ENCODE measurements at regions not wholly inside any gene's neighbourhood (a gene's known extent, or its start where the extent isn't known, plus 50 kb on each side); places are given as distances from the start of the nearest gene placed in this dataset.
"Not testable (repeated sequence)": the region's sequence is repeated elsewhere in the genome, so short reads cannot be mapped to it uniquely, and the experiment has no call there.

DNA sequence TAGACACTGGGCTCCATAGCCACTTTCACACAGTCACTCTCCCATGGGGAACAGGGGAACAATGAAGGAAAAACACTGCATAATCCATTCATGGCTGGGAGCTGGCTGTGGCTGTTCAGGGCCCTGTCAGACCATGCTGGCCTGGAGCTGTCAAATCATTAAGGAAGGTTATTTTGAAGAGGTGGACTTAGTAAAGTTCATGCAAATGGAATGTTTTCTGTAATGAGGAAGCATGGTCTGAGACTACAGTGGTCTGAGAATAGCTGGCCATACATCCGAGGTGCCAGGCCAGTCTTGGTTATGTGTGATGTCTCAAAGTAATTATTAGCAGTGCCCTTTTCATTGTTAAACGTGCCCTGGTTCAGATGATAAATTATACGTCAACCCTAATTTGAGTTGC, 117.1 kb upstream of the MRPS22 start:
- H3K4me1 ChIP-seq = no peaks in the 10 kb centered on the region
- no peak for DNase-seq (ENCODE audit: low spot score in 2 of 2)
- H3K9me3 ChIP-seq = no peaks in the 10 kb centered on the region
- H3K36me3 ChIP-seq = no peaks in the 10 kb centered on the region
- no peak overlapping the region for H3K27ac ChIP-seq
- H3K27me3 ChIP-seq = no peaks in the 10 kb centered on the region
- intact Hi-C loops (cut with DNase I; ENCODE audit: low total_unique reads) = no loop called here
- no peak overlapping the region for H3K4me3 ChIP-seq
- TF ChIP-seq CTCF (IDR thresholded peaks at IDR 0.05) = no peak
- TF ChIP-seq POLR2A (IDR thresholded peaks at IDR 0.05) = no peak
- TF ChIP-seq POLR2AphosphoS5 (IDR thresholded peaks at IDR 0.05) = no peak

- no peaks in the 10 kb centered on the region for H3K27me3 ChIP-seq
- H3K9me3 ChIP-seq = no peaks in the 10 kb centered on the region
- TF ChIP-seq CTCF (IDR thresholded peaks at IDR 0.05) = no peak
- no peak for TF ChIP-seq POLR2AphosphoS5 (IDR thresholded peaks at IDR 0.05)
- no peak for TF ChIP-seq POLR2A (IDR thresholded peaks at IDR 0.05)
- intact Hi-C loops (cut with DNase I; ENCODE audit: low total_unique reads) = no loop called here
- no peak overlapping the region for H3K4me3 ChIP-seq
- no peaks in the 10 kb centered on the region for H3K36me3 ChIP-seq
- no peak overlapping the region for H3K27ac ChIP-seq
- DNase-seq (ENCODE audit: low spot score in 2 of 2) = no peak
- no peaks in the 10 kb centered on the region for H3K4me1 ChIP-seq
These were observed 116.7 kb upstream of the MRPS22 start for GRCh38 chr3:139227165-139227564.

DNA sequence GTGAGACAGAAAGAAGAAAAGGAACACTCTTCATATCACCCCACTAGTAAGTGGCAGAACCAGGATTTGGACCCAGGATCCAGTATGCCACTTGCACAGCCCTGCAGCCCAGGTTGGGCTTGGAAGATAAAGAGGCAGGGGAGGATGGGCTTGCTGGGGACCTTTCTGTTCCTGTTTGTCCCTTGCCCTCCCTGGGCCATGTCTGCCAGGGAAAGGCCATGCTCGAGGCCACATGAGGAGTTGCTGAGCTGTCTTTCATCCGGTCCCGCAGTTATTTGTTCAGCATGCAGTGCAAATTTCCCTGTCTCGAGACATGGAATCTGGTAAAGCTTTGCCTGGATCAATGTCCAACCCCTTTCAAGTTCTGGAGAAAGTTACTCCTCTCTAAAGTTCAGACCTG, 116.0 kb upstream of the MRPS22 start:
- intact Hi-C loops (cut with DNase I; ENCODE audit: low total_unique reads) = no loop called here
- no peak for TF ChIP-seq POLR2A (IDR thresholded peaks at IDR 0.05)
- TF ChIP-seq CTCF (IDR thresholded peaks at IDR 0.05) = no peak
- TF ChIP-seq POLR2AphosphoS5 (IDR thresholded peaks at IDR 0.05) = no peak
- H3K4me1 ChIP-seq = no peaks in the 10 kb centered on the region

GRCh38 chr3:139230391-139230790, 113.4 kb upstream of the MRPS22 start:
- Histone ChIP-seq H3K36me3 (no peaks in the 10 kb centered on the region), H3K27me3 (no peaks in the 10 kb centered on the region), H3K27ac (no peak overlapping the region), H3K4me1 (no peaks in the 10 kb centered on the region), H3K9me3 (no peaks in the 10 kb centered on the region), H3K4me3 (no peak overlapping the region)
- TF ChIP-seq CTCF (IDR thresholded peaks at IDR 0.05) = no peak
- no peak for DNase-seq (ENCODE audit: low spot score in 2 of 2)
- intact Hi-C loops (cut with DNase I; ENCODE audit: low total_unique reads) = no loop called here

More for the DNA sequence above, 116.0 kb upstream of the MRPS22 start:
- no peaks in the 10 kb centered on the region for H3K9me3 ChIP-seq
- no peaks in the 10 kb centered on the region for H3K27me3 ChIP-seq
- DNase-seq (ENCODE audit: low spot score in 2 of 2) = no peak
- no peak overlapping the region for H3K4me3 ChIP-seq
- no peaks in the 10 kb centered on the region for H3K36me3 ChIP-seq
- H3K27ac ChIP-seq = no peak overlapping the region

- intact Hi-C loops (cut with DNase I; ENCODE audit: low total_unique reads) = no loop called here
- TF ChIP-seq CTCF (IDR thresholded peaks at IDR 0.05) (no peak), POLR2AphosphoS5 (IDR thresholded peaks at IDR 0.05) (no peak), POLR2A (IDR thresholded peaks at IDR 0.05) (no peak)
- no peaks in the 10 kb centered on the region for H3K27me3 ChIP-seq
These were observed 112.1 kb upstream of the MRPS22 start for GRCh38 chr3:139231555-139232281.

DNA sequence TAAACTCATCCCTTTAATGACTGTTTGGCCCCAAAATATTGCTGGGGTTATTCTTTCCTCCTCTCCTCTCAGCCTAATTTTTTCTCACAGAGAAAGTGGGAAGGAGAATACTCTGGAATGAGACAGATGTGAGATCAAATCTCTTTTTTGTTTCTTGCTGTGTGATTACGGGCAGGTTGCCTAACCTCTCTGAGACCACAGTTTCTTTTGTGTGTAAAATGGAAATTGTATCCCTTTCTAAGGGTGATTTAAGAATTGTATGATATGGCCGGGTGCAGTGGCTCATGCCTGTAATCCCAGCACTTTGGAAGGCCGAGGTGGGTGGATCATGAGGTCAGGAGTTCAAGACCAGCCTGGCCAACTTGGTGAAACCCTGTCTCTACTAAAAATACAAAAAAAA, 111.5 kb upstream of the MRPS22 start:
- H3K36me3 ChIP-seq; H3K27me3 ChIP-seq; intact Hi-C loops (cut with DNase I; ENCODE audit: low total_unique reads); H3K27ac ChIP-seq; H3K4me1 ChIP-seq; DNase-seq (ENCODE audit: low spot score in 2 of 2); H3K4me3 ChIP-seq; H3K9me3 ChIP-seq: not testable (repeated sequence)

More at GRCh38 chr3:139231555-139232281, 112.1 kb upstream of the MRPS22 start:
- Histone ChIP-seq H3K4me1 (no peaks in the 10 kb centered on the region), H3K4me3 (no peak overlapping the region), H3K27ac (no peak overlapping the region), H3K9me3 (no peaks in the 10 kb centered on the region), H3K36me3 (no peaks in the 10 kb centered on the region)
- DNase-seq (ENCODE audit: low spot score in 2 of 2) = no peak
